ENCODE measurements at regions not wholly inside any gene's neighbourhood (a gene's known extent, or its start where the extent isn't known, plus 50 kb on each side); places are given as distances from the start of the nearest gene placed in this dataset.

DNA sequence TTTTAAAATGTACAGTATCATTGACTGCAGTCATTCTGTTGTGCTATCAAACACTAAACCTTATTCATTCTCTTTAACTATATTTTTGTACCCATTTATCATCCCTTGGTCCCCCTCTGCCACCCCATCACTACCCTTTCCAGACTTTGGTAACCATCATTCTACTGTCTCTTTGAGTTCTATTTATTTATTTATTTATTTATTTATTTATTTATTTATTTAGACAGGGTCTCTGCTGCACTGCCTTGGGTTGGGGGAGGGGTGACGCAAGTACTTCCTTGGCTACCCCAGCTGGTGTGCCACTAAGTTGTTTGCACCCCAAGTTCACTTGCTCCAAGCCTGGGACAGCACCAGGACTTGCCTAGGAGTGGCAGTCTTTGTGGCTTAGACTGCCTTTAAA lies 427.8 kb upstream of the NOVA1 start:
- H3K27me3 ChIP-seq (ENCODE audit: control insufficient read depth in 3 of 3, insufficient read depth in 3 of 3, low read length in 2 of 3), result no peaks in the 10 kb centered on the region
- ATAC-seq (ENCODE audit: insufficient read depth, low FRiP score) (no peak), DNase-seq (no peak)
- no peak overlapping the region for H3K27ac ChIP-seq (ENCODE audit: low read depth in 1 of 2, low read length in 1 of 2)
- H3K4me3 ChIP-seq, result no peak overlapping the region
- no peaks in the 10 kb centered on the region for H3K4me1 ChIP-seq (ENCODE audit: control insufficient read depth in 5 of 5, insufficient read depth in 5 of 5, low read length in 5 of 5)
- WGBS, 2 donors, result 81 to 96% methylated on average over 1 of the region's 1 CpG
- H3K36me3 ChIP-seq (ENCODE audit: control insufficient read depth in 4 of 4, insufficient read depth in 4 of 4, low read length in 4 of 4), result no peaks in the 10 kb centered on the region
- no peak overlapping the region for H3K9ac ChIP-seq (ENCODE audit: insufficient read depth in 1 of 2, low read length in 2 of 2)
- no peaks in the 10 kb centered on the region for H3K9me3 ChIP-seq (ENCODE audit: control insufficient read depth in 4 of 4, insufficient read depth in 3 of 4, low read length in 3 of 4)
- TF ChIP-seq, protein P1, sequence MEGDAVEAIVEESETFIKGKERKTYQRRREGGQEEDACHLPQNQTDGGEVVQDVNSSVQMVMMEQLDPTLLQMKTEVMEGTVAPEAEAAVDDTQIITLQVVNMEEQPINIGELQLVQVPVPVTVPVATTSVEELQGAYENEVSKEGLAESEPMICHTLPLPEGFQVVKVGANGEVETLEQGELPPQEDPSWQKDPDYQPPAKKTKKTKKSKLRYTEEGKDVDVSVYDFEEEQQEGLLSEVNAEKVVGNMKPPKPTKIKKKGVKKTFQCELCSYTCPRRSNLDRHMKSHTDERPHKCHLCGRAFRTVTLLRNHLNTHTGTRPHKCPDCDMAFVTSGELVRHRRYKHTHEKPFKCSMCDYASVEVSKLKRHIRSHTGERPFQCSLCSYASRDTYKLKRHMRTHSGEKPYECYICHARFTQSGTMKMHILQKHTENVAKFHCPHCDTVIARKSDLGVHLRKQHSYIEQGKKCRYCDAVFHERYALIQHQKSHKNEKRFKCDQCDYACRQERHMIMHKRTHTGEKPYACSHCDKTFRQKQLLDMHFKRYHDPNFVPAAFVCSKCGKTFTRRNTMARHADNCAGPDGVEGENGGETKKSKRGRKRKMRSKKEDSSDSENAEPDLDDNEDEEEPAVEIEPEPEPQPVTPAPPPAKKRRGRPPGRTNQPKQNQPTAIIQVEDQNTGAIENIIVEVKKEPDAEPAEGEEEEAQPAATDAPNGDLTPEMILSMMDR (IDR thresholded peaks at IDR 0.05; ENCODE audit: control extremely low read depth, extremely low read depth), result no peak

DNA sequence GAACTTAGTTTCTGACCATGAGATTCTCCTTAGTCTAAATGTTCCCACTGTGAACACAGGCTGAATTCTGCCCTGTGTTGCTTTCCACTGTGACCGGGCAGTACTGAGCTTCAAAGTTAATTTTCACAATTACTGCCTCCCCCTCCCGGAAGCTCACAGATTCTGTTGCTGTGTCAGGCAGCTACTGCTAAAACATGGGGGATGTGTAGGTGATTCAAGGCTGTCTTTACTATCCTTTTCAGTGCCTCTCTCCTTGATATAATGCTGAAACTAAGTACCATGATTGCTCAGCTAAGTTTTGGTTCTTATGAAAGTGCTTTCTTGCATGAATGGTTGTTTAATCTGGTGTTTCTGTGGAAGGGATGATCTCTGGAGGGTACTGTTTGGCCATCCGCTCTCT lies 428.3 kb upstream of the NOVA1 start:
- TF ChIP-seq, protein P1 (IDR thresholded peaks at IDR 0.05; ENCODE audit: control extremely low read depth, extremely low read depth), result no peak
- H3K36me3 ChIP-seq (ENCODE audit: control insufficient read depth in 4 of 4, insufficient read depth in 4 of 4, low read length in 4 of 4), result no peaks in the 10 kb centered on the region
- 60 to 71% methylated on average over 3 of the region's 3 CpGs for WGBS, 2 donors
- H3K9me3 ChIP-seq (ENCODE audit: control insufficient read depth in 4 of 4, insufficient read depth in 3 of 4, low read length in 3 of 4), result no peaks in the 10 kb centered on the region
- no peaks in the 10 kb centered on the region for H3K4me1 ChIP-seq (ENCODE audit: control insufficient read depth in 5 of 5, insufficient read depth in 5 of 5, low read length in 5 of 5)
- DNase-seq (no peak), ATAC-seq (ENCODE audit: insufficient read depth, low FRiP score) (no peak)
- no peaks in the 10 kb centered on the region for H3K27me3 ChIP-seq (ENCODE audit: control insufficient read depth in 3 of 3, insufficient read depth in 3 of 3, low read length in 2 of 3)
- H3K27ac ChIP-seq (ENCODE audit: low read depth in 1 of 2, low read length in 1 of 2), result no peak overlapping the region
- no peak overlapping the region for H3K9ac ChIP-seq (ENCODE audit: insufficient read depth in 1 of 2, low read length in 2 of 2)
- H3K4me3 ChIP-seq, result no peak overlapping the region

DNA sequence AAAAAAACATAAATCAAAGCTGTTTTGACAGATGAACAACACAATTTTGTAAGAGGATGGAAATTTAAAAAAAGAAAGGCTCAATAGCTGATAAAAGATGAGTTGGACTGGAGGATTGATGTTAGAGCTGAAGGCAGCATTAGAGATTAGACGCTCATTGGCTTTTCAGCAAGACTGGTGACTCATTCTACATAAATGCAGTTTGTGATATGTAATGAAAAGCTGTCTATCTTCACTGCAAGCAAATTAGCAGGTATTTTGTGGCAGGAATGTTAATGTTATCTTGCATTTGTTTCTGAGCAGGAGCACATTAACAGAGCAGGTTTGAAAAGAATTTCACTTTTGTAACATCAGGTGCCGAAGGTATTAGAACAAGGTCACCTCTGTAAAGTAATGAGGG lies 442.7 kb upstream of the NOVA1 start:
- DNase-seq, result no peak
- WGBS, 2 donors, result 78 to 84% methylated on average over 2 of the region's 2 CpGs
- TF ChIP-seq, protein P1 (IDR thresholded peaks at IDR 0.05; ENCODE audit: control extremely low read depth, extremely low read depth), result no peak

DNA sequence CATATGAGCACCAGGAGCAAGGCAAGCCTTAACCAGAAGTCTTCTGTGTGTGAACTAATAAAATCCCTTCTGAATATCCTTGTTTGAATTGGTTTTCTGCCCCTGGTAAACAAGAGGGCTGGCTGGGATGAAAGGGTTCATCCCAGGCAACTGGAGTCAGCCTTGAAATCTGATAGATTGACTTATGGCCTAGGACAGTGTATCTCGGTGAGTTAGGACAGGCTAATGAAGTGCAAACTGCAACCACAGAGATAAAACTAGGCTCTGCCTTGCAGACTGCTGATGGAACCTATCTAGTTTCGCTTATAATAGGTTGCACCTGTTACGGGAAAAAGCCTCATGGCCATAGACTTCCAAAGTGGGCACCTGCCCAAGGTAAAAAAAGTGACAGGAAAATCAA lies 451.9 kb upstream of the NOVA1 start:
- Histone ChIP-seq H3K4me3 (no peak overlapping the region), H3K9me3 (ENCODE audit: control insufficient read depth in 4 of 4, insufficient read depth in 3 of 4, low read length in 3 of 4) (no peaks in the 10 kb centered on the region), H3K36me3 (ENCODE audit: control insufficient read depth in 4 of 4, insufficient read depth in 4 of 4, low read length in 4 of 4) (no peaks in the 10 kb centered on the region), H3K27ac (ENCODE audit: low read depth in 1 of 2, low read length in 1 of 2) (no peak overlapping the region), H3K27me3 (ENCODE audit: control insufficient read depth in 3 of 3, insufficient read depth in 3 of 3, low read length in 2 of 3) (no peaks in the 10 kb centered on the region), H3K4me1 (ENCODE audit: control insufficient read depth in 5 of 5, insufficient read depth in 5 of 5, low read length in 5 of 5) (no peaks in the 10 kb centered on the region), H3K9ac (ENCODE audit: insufficient read depth in 1 of 2, low read length in 2 of 2) (no peak overlapping the region)
- DNase-seq, result no peak
- WGBS, 2 donors, result 68 to 77% methylated on average over 3 of the region's 3 CpGs
- ATAC-seq (ENCODE audit: insufficient read depth, low FRiP score), result no peak
- TF ChIP-seq, protein P1 (IDR thresholded peaks at IDR 0.05; ENCODE audit: control extremely low read depth, extremely low read depth), result no peak

More for the DNA sequence above, 442.7 kb upstream of the NOVA1 start:
- Histone ChIP-seq H3K9ac (ENCODE audit: insufficient read depth in 1 of 2, low read length in 2 of 2) (no peak overlapping the region), H3K36me3 (ENCODE audit: control insufficient read depth in 4 of 4, insufficient read depth in 4 of 4, low read length in 4 of 4) (no peaks in the 10 kb centered on the region), H3K27me3 (ENCODE audit: control insufficient read depth in 3 of 3, insufficient read depth in 3 of 3, low read length in 2 of 3) (no peaks in the 10 kb centered on the region), H3K27ac (ENCODE audit: low read depth in 1 of 2, low read length in 1 of 2) (no peak overlapping the region), H3K4me1 (ENCODE audit: control insufficient read depth in 5 of 5, insufficient read depth in 5 of 5, low read length in 5 of 5) (no peaks in the 10 kb centered on the region), H3K4me3 (no peak overlapping the region), H3K9me3 (ENCODE audit: control insufficient read depth in 4 of 4, insufficient read depth in 3 of 4, low read length in 3 of 4) (no peaks in the 10 kb centered on the region)
- ATAC-seq (ENCODE audit: insufficient read depth, low FRiP score), result no peak

Data from lung (tissue), 11 donors.